GM21723 (cell line): ENCODE measurements at regions not wholly inside any gene's neighbourhood (a gene's known extent, or its start where the extent isn't known, plus 50 kb on each side); places are given as distances from the start of the nearest gene placed in this dataset.

Source experiments
- ATAC-seq: cut with Tn5 transposase; IDR thresholded peaks from one replicate; pipeline ENCODE4 v1.9.1; 2021; ENCODE audit warnings: mild to moderate bottlenecking, moderate library complexity; ENCODE audit not compliant: unreplicated experiment

DNA sequence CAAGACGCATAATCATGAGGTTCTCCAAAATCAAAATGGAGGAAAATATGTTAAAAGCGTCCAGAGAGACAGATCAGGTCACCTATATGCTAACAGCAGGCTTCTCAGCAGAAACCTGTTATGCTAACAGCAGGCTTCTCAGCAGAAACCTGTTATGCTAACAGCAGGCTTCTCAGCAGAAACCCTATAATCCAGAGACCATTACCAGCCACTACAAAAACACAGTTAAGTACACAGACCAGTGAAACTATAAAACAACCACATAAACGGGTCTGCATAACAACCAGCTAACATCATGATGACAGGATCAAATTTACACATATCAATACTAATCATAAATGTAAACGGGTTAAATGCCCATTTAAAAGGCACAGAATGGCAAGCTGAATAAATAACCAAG, 1548.4 kb upstream of the TMEFF2 start:
- ATAC-seq = no peak

DNA sequence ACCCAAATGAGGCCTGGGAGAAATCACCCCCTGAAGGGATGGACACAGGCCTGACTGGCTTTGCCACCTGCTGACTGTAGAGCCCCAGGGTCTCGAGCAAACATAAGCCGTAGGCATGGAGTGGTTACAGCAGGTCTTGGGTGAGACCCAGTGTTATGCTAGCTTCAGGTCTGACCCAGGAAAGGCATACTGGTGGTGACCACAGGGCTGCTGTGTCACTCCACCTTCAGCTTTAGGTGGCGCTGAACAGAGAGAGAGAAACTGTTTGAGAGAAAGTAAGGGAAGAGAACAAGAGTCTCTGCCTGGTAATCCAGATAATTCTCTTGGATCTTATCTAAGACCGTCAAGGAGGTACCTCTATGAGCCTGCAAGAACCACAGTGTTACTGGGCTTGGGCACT, 1544.2 kb upstream of the TMEFF2 start:
- no peak for ATAC-seq

DNA sequence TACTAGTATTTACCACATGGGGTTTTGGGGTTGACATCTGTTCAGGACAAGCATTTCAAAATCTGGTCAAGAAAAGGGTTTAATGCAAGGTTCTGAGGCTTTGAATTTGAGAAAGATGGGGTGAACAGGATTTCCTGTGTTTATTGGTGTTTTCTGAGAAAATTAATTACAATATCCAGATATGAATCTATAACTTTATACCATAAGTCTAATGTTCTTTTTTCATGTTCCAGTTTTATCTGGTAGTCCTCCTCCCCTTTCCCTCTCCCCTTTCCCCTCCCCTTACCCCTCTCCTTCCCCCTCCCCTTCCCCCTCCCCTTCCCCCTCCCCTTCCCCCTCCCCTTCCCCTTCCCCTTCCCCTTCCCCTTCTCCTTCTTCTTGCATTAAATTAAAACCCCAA, 1518.2 kb upstream of the TMEFF2 start:
- no peak for ATAC-seq

DNA sequence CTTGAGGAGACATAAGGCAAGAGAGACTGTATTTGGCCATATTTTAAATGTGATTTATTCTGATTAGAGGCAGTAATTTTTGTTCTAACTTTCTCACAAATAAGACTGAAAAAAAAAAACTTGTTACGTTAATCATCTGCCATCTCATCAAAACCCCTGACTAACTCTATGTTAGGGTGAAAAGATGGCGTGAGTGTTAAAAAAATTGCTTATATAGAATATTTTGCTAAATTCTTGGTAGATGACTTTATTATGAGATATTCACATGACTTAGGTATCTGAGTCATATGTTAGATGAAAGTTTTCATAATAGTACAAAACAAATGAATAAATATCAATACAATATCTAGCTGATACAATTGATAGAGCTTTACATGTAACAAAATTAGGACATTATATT, 1508.7 kb upstream of the TMEFF2 start:
- ATAC-seq = no peak

DNA sequence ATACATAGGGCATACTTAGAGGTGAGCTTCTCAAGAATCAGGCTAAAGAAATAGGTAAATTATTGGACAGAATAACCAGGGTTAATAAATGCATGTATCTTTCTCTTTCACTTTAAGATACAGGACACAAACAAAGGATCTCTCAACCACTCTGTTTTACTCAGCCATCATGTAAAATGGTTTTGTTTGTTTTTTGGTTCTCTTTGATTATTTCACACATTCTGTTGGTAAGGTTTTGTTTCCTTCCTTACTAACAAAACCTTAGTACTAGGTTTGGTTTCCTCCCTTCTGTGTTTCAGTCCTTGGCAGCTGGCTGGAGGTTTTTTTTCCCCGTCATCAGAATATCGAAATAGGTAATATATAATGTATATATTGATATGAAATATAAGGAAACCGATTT, 1506.8 kb upstream of the TMEFF2 start:
- no peak for ATAC-seq

DNA sequence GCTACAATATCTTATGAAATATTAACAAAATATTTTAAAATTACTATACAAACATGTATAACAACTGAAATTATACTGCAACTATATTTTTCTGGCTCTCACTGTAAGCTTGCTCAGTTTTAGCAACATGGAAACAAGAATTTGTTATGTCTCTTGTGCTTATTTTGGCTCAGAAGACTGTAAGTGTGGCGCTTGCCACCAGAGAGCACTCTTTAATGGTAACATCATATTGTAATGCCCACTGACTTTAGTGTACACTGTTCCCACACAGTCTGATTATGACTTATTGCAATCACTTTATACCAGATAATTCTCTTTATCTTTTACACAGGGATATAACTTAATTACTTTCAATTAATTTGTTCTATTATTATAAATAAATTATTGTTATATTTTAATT, 1500.6 kb upstream of the TMEFF2 start:
- peak; percentile 67 for ATAC-seq

DNA sequence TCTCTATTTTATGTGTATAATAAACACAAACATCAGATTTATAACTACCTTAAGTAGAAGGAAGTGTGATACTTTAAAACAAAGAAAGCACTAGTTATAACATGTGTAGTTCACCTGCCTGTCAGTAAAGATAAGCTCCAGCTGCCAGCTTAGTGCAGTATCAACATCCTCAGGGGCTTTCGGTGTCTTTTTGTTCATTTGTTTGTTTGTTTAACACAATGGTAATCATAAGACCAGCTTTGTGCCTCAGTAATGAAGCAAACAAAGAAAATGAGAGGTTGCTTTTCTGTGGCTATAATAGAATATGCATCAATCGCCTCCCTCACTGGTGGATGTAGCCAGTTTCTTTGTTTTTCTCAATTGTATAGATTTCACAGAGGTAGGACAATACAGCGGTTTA, 1499.0 kb upstream of the TMEFF2 start:
- ATAC-seq = no peak

DNA sequence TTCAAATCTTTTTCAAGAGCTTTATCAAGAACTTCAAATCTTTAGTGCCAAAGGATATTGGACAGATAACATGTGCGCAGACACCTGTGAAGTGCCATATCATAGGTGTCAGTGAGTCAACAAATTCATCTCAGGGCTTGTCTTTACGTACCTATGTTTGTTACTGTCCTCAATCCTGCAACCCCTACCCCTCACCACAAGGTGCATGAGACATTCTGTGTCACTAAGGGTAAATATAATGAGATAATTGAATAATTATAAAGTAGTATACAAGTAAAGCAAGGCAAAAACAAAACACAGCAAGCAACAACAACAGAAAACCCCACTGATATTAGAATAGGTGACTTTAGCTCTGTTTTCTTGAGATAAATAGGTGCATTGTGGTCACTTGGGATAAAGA, 1495.8 kb upstream of the TMEFF2 start:
- no peak for ATAC-seq

DNA sequence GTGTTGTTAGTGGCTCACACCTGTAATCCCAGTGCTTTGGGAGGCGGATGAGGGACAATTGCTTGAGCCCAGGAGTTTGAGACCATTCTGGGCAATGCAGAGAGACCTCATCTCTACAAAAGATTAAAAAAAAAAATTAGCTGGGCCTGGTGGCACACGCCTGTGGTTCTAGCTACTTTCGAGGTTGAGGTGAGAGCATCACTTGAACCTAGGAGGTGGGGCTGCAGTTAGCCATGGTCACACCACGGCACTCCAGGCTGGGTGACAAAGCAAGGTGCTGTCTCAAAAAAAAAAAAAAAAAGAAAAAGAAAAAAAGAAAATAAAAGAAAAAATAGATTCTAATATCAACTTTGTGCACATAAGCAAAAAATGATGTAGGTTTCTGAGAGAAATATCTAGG, 1492.5 kb upstream of the TMEFF2 start:
- no peak for ATAC-seq

DNA sequence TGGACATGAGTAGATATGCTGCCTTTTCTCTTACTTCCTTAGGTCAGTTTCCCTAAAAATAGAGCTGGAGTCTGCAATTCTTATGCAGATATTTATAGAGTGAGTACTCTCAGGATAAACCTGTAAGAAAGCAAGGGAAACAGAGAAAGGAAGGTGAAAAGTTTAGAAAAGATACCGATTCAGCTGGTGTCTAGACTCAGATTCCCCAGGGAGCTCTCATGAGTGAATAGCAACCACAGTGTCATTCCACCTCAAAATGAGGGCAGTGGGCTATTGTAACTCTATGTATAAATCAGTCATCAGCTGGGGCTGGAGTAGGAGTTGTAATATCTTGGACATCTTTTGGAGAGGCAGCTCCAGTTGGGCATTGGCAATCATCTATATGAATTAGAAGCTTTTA, 1485.1 kb upstream of the TMEFF2 start:
- no peak for ATAC-seq

DNA sequence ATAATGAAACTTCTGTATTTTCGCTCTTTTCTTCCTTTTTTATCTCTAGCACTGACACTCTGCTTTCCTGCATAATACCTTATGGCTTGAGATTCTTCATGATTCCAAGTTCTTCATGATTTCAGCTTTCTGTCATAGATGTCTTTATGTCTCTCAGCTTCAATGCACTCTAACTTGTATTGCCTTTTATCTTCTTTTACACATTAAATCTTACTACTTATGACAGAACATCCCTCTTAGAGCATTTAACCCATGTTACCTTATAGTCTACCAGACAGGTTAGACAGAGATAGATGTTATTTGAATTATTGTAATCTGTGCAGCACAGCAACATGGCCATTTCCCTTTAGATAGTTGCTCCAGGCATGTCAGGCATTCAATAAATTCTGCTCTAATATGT, 1475.7 kb upstream of the TMEFF2 start:
- no peak for ATAC-seq

DNA sequence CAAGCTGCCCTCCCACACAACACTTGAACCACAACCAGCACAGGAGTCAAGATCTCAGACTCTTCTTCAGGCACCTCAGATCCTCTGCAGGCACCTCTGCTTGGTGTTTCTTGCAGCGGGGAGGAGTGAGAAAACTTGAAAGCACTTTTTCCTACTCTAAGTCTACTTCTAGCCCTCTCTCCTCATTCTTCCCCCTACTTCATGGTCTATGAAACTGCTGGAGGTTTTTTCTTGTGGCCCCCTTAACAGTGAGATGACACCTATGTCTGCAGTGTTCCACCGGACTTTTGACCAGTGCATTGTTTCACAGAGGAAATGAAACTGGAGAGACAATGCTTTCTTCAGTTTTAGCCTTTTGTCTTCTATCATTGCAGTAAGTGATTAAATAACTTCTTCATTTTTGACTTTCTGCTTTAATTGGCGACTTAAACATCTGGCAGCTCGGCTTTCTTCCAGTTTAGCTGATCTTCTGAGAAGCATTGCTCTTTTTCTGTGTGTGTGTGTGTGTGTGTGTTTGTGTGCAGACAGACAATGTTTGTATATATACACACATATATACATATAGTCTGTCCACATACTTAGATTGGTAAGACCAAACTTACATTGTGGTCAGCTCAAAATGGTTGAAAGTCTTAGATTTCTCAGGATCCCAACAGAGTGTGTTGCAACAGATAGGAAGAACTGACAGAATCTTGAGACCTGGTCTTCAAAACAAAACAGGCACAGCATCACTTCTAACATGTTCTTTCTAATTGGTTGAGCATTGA, 1474.0 kb upstream of the TMEFF2 start:
- ATAC-seq = no peak

DNA sequence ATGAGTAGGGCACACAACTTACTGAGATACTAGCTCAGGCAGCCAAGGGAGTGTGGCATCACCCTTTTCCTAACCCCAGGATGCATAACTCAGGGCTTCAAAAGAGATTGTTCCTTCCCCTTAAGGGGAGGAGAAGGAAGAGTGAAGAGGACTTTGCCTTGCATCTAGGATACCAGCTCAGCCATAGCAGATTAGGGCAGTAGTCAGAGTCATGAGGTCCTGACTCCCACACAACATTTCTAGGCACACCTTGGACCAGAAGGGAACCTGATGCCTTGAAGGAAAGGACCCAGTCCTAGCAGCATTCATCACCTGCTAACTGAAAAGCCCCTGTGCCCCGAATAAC, 1433.2 kb upstream of the TMEFF2 start:
- no peak for ATAC-seq

DNA sequence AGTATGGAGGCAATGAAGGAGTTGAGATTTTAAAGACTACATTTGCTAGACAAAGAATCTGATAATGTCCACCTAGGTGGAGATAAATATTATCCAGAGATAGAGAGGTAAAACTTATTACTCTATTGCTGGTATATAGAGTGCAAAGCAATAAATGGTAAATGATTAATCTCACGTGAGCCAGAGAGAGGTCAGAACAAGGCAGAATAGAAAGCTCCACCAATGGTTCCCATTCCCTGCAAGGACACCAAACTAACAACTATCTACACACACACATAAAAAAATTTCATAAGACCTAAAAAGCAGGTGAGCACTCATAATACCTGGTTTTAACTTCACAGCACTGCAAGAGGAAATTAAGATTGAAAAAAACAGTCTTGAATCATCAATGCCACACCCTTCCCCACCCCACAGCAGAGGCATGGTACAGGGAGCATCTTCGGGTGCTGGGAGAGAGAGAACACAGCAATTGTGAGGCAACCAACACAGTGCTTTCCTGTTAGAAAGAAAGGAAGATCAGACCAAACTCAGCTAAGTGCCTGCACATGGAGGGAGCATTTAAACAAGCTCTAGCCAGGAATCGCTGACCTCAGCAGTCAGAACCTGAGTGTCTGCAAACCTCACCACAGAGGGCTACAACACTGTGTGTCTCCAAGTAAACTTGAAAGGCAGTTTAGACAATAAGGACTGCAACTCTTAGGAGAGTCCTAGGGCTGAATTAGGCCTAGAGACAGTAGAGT, 1432.6 kb upstream of the TMEFF2 start:
- ATAC-seq = no peak

DNA sequence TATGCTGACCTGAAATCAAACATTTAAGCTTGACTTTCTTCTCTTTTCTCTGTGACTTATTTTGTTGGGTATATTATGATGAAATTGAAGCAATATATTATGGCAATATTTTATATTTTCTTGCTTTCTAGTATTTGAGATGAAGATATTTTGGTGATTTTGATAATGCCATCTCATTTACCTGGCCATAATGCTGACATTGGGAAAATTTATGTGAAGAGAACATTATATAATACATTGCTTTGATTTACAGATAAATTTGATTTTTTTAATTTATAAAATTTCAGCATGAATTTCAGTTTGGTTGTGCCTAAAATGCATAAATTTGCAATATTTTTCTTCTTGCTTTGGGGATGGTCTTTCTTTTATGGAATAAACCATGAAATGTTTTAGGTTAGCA, 1413.7 kb upstream of the TMEFF2 start:
- ATAC-seq = no peak

DNA sequence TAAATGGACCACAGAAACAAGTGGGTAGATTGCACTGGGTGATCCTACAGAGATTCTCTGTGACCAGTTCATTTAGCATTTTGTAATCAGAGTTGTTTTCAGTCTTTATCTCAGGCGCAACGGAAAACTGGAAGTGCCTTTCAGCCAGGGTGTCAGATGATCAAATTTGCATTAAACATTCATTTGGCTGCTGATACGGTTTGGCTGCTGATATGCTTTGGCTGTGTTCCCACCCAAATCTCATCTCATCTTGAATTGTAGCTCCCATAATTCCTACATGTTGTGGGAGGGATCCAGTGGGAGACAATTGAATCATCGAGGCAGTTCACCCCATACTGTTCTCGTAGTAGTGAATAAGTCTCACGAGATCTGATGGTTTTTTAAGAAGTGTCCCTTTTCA, 1396.1 kb upstream of the TMEFF2 start:
- no peak for ATAC-seq

DNA sequence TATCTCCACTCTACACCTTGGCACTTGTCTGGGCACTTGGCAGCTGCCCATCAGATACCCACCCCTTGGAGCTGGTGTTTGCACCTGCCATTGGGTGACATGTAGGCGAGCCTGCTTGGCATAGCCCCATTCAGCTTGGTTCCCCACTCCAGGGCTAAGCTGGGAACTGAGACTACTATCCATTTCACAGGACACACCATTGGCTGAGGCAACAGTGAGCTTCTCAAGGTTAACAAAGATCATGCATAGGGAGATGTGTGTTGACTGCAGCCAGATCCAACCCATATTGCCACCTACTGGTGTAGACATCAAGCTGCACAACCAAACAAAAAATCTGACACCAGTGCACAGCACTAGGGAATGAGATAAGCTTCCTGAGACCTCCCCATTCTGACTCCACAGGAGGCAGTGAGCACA, 1389.8 kb upstream of the TMEFF2 start:
- ATAC-seq = peak; percentile 86

DNA sequence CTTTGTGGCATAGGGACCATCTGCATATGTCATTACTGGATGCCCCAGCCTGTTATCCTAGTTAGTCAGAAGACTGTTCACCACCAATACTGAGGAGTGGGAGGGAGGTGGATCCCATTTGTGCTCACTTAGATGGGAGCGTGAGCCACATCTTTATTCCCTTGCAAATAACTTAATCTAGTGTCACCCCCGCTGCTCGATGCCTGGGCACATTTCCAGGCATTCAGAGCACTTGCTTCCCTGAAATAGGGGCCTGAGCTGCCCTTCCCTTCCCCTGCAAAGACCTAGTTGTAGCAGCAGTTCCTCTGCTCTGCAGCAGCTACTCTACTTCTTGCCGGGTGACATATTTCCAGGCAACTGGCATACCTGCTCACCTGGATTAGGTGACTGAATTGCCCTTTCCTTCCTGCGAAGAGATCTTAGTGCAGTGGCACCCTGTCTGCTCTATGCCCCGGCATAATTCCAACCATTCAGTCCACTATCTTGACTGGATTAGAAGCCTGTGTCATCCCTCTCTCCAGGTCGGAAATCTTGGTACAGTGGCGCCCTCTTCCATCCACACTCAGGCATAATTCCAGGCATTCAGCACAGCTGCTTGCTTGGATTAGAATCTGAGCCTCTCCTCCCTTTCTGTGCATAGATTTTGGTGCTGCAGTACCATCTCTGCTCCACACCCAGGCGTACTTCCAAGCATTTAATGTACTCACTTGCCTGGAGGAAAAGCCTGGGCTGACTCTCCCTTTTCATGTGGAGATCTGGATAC, 1389.1 kb upstream of the TMEFF2 start:
- ATAC-seq = peak; percentile 11

DNA sequence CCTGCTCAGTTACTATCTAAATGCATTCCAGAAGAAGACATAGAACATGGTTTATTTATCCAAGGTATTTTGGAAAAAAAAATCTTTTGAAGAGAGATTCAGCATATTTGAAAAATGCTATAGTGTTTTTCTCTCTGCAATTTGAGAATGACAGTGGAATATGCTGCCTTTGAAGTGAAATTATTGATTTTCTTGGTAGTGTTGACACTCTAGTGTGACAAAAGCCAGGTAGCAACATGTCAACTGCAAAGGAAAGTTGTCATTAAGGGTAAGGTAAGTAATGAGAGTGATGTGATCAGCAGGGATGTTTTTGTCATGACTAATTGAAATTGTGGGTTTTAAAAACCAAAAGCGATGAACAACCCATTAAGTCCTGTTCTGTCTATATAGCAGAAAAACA, 1387.1 kb upstream of the TMEFF2 start:
- ATAC-seq = no peak

DNA sequence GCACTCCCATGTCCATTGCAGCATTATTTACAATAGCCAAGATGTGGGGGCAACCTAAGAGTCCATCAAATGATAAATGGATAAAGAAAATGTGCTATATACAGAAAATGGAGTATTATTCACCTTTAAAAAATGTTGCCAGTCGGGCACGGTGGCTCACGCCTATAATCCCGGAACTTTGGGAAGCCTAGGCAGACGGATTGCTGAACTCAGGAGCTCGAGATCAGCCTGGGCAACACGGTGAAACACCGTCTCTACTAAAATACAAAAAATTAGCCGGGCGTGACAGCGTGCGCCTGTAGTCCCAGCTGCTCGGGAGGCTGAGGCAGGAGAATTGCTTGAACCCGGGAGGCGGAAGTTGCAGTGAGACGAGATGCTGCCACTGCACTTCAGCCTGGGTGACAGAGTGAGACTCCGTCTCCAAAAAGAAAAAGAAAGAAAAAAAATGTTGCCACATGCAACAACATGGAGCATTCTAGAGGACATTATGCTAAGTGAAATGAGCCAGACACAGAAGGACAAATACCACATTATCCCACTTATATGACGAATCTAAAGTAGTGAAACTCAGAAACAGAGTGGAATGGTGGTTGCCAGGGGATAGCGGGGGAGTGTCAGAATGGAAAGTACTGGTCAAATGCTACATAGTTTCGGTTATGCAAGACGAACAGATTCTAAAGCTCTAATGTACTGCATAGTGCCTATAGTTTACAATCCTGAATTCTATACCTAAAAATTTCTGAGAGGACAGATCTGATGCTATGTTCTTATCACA, 1385.6 kb upstream of the TMEFF2 start:
- no peak for ATAC-seq

DNA sequence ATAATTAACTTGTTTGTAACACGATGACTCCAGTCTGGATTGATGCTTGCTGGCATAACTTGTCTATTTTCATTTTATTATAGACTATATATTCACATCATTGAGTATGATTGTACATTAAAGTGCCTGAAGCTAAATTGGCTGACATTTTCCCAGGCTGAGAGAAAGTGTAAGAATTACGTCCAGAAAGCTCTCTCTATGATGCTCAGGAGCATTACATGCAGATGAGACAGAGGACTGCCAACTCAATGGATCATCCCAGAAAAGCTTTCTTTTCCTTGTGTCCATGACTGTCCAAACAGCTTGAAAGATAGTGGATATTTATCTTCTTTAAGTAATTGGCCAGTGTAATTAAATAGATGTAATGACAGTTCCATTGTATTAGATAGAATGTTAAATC, 1372.2 kb upstream of the TMEFF2 start:
- no peak for ATAC-seq
